DND-41 (cell line): ENCODE measurements at regions not wholly inside any gene's neighbourhood (a gene's known extent, or its start where the extent isn't known, plus 50 kb on each side); places are given as distances from the start of the nearest gene placed in this dataset.

Experiments used
- ATAC-seq: fragments of 200-7000 bp; cut with Tn5 transposase; 3 replicates; pipeline ENCODE4 v1.9.1; 2021; ENCODE audit warnings: low read depth; ENCODE audit not compliant: insufficient read depth
- DNase-seq: peaks from one replicate; pipeline ENCODE4 v3.0.0-alpha.2; 2020
- H2AFZ ChIP-seq: 2 replicates; pipeline ENCODE4 v1.6.0; 2012; ENCODE audit warnings: low read depth, low read length
- H3K27ac ChIP-seq: 2 replicates; pipeline ENCODE4 v1.5.1; 2012; ENCODE audit warnings: low read length, inconsistent platforms
- H3K27me3 ChIP-seq: fragments of 200-600 bp; sonication (generic); 2 replicates; pipeline ENCODE4 v1.6.0; 2012; ENCODE audit warnings: low read length, mild to moderate bottlenecking, inconsistent platforms; ENCODE audit not compliant: insufficient read depth, poor library complexity
- H3K36me3 ChIP-seq: 2 replicates; pipeline ENCODE4 v1.5.1; 2012; ENCODE audit warnings: low read length, inconsistent platforms; ENCODE audit not compliant: insufficient read depth
- H3K4me1 ChIP-seq: 2 replicates; pipeline ENCODE4 v1.5.1; 2012; ENCODE audit warnings: mild to moderate bottlenecking, low read length; ENCODE audit not compliant: insufficient read depth
- H3K4me2 ChIP-seq: 2 replicates; pipeline ENCODE4 v1.6.0; 2012; ENCODE audit warnings: mild to moderate bottlenecking, moderate library complexity, low read length, inconsistent platforms; ENCODE audit not compliant: insufficient read depth
- H3K4me3 ChIP-seq, 2 experiments: fragments of 200-600 bp in 1 of 2; shearing (Covaris generic) in 1 of 2; 2 replicates each; pipeline ENCODE4 v1.5.1; 2012 to 2016; ENCODE audit warnings: inconsistent platforms in 2 of 2, low read length in 2 of 2, mild to moderate bottlenecking in 2 of 2, low read depth in 1 of 2, moderate library complexity in 1 of 2
- H3K79me2 ChIP-seq: 2 replicates; pipeline ENCODE4 v1.6.0; 2012; ENCODE audit warnings: low read length, inconsistent platforms; ENCODE audit not compliant: insufficient read depth
- H3K9ac ChIP-seq: 2 replicates; pipeline ENCODE4 v1.6.0; 2012; ENCODE audit warnings: low read depth, mild to moderate bottlenecking, inconsistent platforms, low read length, moderate library complexity
- H3K9me3 ChIP-seq: 2 replicates; pipeline ENCODE4 v1.5.1; 2012; ENCODE audit warnings: low read length, moderate library complexity, mild to moderate bottlenecking, inconsistent platforms; ENCODE audit not compliant: insufficient read depth, severe bottlenecking
- H4K20me1 ChIP-seq: 2 replicates; pipeline ENCODE4 v1.6.0; 2012; ENCODE audit warnings: low read length; ENCODE audit not compliant: insufficient read depth
- CTCF ChIP-seq: IDR thresholded peaks from 2 replicates; pipeline ENCODE4 v1.5.1; 2012; ENCODE audit warnings: borderline replicate concordance, low read length, moderate library complexity, mild to moderate bottlenecking; ENCODE audit not compliant: poor library complexity, severe bottlenecking; ENCODE audit errors: extremely low read depth
- EZH2 ChIP-seq: IDR thresholded peaks from 3 replicates; pipeline ENCODE4 v1.6.1; 2012; ENCODE audit warnings: borderline replicate concordance, low read depth, mild to moderate bottlenecking, moderate library complexity, low read length, inconsistent platforms; ENCODE audit not compliant: severe bottlenecking

GRCh38 chr19:31013384-31014020 is 335.7 kb downstream of the TSHZ3 start:
- Histone ChIP-seq H3K9ac (no peak overlapping the region), H3K4me2 (no peak overlapping the region), H2AFZ (no peak overlapping the region), H3K27me3 (no peaks in the 10 kb centered on the region), H3K4me3 (no peak overlapping the region), H3K36me3 (no peaks in the 10 kb centered on the region), H3K79me2 (no peaks in the 10 kb centered on the region), H3K9me3 (no peaks in the 10 kb centered on the region), H3K4me1 (no peaks in the 10 kb centered on the region), H3K27ac (no peak overlapping the region), H4K20me1 (no peaks in the 10 kb centered on the region)
- TF ChIP-seq EZH2 = no peak
- no peak for TF ChIP-seq CTCF
- no peak for DNase-seq
- no peak for ATAC-seq

- Histone ChIP-seq H3K9me3 (no peaks in the 10 kb centered on the region), H3K4me3 (no peak overlapping the region), H3K4me1 (no peaks in the 10 kb centered on the region), H3K9ac (no peak overlapping the region), H4K20me1 (no peaks in the 10 kb centered on the region), H3K27ac (no peak overlapping the region), H3K79me2 (no peaks in the 10 kb centered on the region), H3K27me3 (no peaks in the 10 kb centered on the region), H2AFZ (no peak overlapping the region), H3K36me3 (no peaks in the 10 kb centered on the region), H3K4me2 (no peak overlapping the region)
- TF ChIP-seq EZH2 (no peak), CTCF (no peak)
- ATAC-seq (no peak), DNase-seq (no peak)
Observed at GRCh38 chr19:31002518-31003244, 346.6 kb downstream of the TSHZ3 start.

- ATAC-seq = no peak
- no peak overlapping the region for H2AFZ ChIP-seq
Observed at GRCh38 chr19:31001991-31002390, 347.2 kb downstream of the TSHZ3 start.

More at GRCh38 chr19:31001991-31002390, 347.2 kb downstream of the TSHZ3 start:
- Histone ChIP-seq H3K79me2 (no peaks in the 10 kb centered on the region), H3K4me3 (no peak overlapping the region), H3K4me2 (no peak overlapping the region), H3K27me3 (no peaks in the 10 kb centered on the region), H3K9ac (no peak overlapping the region), H4K20me1 (no peaks in the 10 kb centered on the region), H3K36me3 (no peaks in the 10 kb centered on the region), H3K9me3 (no peaks in the 10 kb centered on the region), H3K27ac (no peak overlapping the region), H3K4me1 (no peaks in the 10 kb centered on the region)
- no peak for TF ChIP-seq CTCF
- TF ChIP-seq EZH2 = no peak
- no peak for DNase-seq
